ENCODE measurements at regions not wholly inside any gene's neighbourhood (a gene's known extent, or its start where the extent isn't known, plus 50 kb on each side); places are given as distances from the start of the nearest gene placed in this dataset.
"Not testable (repeated sequence)": the region's sequence is repeated elsewhere in the genome, so short reads cannot be mapped to it uniquely, and the experiment has no call there.

DNA sequence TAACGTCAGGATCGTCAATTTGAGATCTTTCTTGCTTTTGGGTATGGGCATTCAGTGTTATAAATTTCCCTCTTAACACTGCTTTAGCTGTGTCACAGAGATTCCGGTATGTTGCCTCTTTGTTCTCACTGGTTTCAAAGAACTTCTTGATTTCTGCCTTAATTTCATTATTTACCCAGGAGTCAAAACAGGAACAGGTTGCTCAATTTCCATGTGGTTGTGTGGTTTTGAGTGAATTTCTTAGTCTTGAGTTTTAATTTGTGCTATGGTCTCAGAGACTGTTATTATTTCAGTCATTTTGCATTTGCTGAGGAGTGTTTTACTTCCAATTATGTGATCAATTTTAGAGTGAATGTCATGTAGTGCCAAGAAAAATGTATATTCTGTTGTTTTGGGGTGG lies 153.1 kb downstream of the PCDH17 start:
- no peak for DNase-seq

GRCh38 chr13:57787058-57787791 lies 155.7 kb downstream of the PCDH17 start:
- DNase-seq = peak in 1 of 2 experiments; percentile 38

DNA sequence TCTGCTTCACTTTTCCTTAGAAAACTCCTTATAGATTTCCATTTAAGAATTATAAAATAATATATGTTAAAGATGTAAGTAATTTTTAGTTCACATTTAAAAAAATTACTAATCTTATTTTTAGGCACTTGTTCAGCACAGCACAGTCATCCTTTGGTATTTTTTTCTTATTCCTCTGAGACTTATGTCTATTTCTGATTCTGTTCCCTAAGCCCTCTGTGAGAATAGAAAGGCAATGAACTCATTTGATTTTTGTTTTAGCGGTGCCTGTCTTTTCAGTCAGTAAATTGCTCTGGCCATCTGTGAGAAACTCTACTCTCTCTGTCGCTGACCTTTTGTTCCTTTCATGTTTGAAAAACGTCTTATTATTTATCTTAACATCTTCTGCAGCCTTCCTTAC lies 168.1 kb downstream of the PCDH17 start:
- no peak for DNase-seq

- no peak for DNase-seq
Measured at GRCh38 chr13:57813651-57814050, 182.1 kb downstream of the PCDH17 start.

DNA sequence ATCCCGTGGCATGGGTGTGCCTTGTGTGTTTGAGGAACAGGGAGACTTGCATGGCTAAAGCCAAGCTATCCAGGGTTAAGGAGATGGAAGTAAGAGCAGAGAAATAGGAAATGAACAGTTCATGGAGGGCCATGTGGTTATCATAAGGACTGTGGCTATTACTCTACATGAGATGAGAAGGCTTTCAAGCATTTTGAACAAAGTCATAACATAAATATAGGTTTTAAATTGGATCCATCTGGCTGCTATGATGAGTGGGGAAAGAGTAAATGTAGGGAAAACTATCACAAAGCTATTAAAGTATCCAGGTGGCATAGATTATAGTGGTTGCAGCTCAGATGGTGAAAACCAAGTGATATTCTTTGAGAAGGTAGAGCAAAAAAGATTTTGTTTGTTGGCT lies 184.1 kb downstream of the PCDH17 start:
- DNase-seq = no peak

- no peak for DNase-seq
Measured at GRCh38 chr13:57820924-57821323, 189.4 kb downstream of the PCDH17 start.

DNA sequence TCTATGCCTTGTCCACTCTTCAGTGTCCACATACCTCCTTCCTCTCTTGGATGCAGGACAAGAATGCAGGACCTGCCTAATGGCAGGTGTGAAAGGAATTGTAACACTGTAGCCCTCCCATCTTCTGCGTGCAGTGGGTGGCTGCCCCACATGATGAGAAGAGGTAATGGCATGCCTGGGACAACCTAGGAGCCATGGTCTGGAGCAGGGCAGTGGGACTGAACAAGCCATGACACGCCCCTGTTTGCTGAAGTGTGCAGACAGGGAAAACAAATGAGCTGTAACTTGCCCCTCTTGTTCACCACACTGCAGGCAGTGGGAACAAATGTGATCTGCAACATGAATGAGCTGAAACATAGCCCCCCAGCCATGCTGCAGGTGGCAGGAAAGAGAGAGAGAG lies 192.2 kb downstream of the PCDH17 start:
- no peak for DNase-seq

DNA sequence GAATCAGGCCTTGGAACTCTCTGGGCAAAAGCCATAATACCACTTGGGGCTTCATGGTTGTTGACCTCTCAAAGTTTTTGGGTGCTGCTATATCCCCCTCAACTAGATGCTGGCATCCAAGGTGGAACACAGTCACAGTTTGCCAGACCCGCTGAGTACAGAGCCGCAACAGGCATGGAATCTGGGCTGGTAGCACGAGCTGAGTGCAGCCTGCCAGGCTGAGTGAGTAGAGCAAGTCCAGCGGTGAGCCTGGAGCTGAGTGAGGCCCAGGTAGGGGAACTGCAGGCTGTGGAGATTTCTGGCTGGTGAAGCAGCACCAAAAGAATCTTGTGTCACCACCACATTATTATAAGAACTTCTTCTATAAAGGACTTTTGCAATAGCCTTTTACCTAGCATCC lies 192.6 kb downstream of the PCDH17 start:
- DNase-seq = no peak

- no peak for DNase-seq
Measured at GRCh38 chr13:57825066-57825465, 193.5 kb downstream of the PCDH17 start.

GRCh38 chr13:57829496-57829895 lies 198.0 kb downstream of the PCDH17 start:
- no peak for DNase-seq

GRCh38 chr13:57832187-57832586 lies 200.6 kb downstream of the PCDH17 start:
- DNase-seq = no peak

- DNase-seq = no peak
Measured at GRCh38 chr13:57837801-57838200, 206.3 kb downstream of the PCDH17 start.

DNA sequence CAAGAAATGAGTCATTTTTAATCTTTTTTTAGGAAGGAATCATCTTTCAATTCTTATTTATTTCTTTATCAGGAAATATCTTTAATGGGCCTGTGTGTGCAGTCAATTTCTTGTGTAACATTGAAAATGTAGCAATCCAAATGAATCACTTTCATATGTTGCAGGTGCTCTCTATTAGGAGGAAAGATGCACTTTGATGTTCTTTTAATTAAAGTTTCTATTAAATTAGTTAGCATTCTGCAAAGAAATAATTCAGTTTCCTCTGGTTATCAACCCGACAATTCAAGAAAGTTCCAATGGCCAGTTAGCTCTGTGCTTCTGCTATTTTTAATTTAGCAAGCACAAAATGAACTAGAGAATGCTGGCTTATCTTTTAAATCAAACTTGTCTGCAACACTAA lies 212.0 kb downstream of the PCDH17 start:
- DNase-seq = no peak

DNA sequence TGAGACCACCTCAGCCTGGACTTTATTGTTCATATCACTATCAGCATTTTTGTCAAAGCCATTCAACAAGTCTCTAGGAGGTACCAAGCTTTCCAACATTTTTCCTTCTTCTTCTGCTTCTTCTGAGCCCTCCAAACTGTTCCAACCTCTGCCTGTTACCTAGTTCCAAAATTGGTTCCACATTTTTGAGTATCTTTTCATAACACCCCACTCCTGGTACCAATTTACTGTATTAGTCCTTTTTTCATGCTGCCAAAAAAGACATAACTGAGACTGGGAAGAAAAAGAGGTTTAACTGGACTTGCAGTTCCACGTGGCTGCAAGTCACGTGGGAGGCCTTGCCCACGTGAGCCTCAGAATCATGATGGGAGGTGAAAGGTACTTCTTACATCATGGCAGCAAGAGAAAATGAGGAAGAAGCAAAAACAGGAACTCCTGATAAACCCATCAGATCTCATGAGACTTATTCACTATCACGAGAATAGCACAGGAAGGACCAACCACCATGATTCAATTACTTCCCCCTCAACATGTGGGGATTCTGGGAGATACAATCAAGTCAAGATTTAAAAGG lies 215.1 kb downstream of the PCDH17 start:
- DNase-seq = no peak

DNA sequence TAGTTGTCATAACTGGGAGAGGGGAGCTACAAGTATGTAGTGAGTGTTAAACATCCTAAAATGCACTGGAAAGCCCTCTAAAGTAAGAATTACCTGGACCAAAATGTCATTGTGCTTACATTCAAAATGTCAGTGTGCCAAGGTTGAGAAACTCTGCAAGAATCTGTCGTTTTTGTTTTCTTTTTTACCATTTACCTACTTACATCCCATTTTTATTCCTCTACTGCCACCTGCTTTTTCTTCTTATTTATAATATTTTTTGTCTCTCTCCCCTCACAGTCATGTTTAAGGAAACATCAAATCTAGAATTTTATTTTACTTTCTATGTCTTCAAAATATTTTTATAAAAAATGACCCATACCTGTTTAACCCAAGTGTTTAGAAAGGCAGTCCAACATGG lies 226.4 kb downstream of the PCDH17 start:
- DNase-seq = no peak

GRCh38 chr13:57858376-57858775 lies 226.8 kb downstream of the PCDH17 start:
- DNase-seq = no peak

DNA sequence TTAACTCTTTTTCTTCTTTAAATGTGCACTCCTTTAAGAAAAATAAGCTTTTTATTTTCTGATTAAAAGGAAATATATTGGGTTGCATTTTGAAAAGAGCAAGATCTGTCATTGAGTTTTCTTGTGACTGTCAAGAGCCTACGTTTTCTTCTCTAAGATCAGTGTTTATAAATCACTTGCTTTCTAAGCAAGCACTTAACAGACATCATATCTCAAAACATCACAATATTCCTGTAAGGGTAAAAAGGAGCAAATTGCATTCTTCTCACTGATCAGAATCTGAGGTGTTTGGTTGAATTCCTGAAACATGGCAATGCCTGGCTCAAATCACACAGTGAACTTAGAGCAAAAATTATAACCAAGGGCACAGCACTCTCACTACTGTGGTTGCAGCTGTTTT lies 231.3 kb downstream of the PCDH17 start:
- no peak for DNase-seq

DNA sequence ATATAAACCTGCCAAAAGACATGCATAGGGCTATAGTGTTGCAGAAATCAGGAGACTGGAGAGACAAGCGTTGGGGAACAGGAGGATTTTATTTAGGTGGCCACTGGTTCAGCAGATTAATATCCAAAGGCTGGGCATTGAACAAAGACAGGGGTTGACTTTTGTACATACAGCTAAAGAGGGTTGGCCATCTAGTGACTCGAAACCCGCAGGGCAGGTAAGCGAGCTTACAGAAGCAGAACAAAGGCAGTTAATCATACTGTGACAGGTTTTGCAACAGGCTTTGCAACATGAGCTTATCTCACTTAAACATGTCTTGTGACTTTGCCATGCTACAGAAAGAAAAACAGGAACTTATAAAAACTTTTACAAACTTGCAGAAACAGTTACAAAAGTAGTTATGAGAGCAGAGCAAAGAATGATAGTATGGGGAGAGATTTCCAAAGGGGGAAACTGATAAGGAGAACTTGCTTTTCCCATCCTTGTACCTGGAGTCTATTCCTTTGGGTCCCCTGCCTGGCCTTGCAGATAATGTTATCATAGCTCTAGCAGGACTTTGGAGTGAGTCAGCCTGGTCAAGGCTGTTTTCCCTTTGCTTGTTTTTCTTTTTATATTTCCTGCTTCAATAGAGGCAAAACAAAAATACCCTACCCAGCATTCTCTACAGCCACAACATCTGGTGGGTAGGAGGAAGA lies 234.2 kb downstream of the PCDH17 start:
- DNase-seq = no peak

DNA sequence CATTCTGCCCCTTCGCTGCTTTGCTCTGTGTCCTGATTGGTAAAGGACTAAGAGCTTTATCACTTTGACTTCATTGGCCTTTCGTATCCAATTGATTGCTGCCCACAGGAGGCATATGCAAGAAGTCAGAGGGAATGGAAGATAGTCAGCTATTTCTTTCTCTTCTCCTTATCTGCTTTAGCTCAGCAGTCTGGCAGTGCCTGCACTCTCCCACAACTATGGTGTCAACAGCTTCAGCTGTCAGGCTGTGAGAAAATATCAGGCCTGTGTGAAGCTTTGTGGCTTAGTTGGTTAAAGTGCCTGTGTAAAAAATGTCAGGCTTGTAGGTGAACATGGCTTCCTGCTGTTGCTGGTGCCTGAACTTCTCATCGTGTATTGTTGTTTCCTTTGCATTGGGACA lies 243.0 kb downstream of the PCDH17 start:
- no peak for DNase-seq

DNA sequence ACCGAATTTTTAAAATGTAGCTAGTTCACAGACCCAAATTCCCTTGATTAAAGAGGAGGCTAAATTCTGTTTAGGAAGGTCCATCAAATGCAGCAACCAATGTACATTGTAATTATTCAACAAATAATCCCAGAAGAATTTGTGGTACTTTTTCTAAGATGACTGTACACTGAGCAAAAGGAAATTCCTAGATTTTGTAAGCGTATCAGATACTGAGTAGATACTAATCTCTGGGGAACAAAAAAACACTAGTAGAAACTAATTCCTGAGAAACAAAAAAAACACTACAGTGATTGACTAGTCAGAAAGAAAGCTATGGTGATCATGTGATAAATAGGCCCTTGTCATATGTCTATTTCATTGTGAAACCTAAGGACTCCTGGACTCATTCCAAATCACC lies 246.1 kb downstream of the PCDH17 start:
- no peak for DNase-seq

GRCh38 chr13:57878291-57878690 lies 246.7 kb downstream of the PCDH17 start:
- DNase-seq = no peak

DNA sequence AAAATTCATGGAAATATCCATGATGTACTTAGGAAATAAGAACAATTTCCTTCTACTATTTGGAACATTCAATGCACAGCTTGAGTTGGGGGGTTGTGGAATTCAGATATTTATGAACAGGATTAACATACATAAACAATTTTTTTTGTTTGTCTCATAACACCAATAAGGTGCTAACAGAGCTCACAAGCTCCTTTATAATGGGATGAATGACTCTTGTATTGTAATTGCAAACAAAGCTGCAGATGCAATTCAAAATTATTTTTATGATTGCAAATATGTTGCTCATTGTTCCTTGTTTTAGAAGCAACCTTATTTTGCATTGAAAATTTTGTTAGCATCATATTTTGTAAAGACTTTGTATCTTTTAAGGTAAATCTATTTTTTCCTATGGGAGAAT lies 265.7 kb downstream of the PCDH17 start:
- DNase-seq = no peak

DNA sequence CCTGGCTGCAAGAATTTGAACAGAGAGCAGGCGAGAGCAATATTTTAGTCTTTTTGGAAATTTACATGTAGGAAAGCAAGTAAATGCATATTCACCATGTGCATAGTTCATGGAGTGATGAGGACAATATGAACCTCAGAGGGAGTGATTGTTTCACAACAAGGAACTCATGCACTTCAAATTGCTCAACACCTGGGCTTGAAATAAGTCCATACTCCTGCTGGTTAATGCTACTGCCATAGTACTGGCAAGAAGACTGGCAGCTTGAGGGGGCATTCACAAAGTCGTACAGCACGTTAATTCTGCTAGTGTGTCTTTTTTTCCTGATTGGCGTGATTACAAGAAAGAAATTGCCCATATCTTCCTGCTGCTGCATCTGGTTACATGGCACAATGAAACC lies 267.6 kb downstream of the PCDH17 start:
- DNase-seq = no peak

DNA sequence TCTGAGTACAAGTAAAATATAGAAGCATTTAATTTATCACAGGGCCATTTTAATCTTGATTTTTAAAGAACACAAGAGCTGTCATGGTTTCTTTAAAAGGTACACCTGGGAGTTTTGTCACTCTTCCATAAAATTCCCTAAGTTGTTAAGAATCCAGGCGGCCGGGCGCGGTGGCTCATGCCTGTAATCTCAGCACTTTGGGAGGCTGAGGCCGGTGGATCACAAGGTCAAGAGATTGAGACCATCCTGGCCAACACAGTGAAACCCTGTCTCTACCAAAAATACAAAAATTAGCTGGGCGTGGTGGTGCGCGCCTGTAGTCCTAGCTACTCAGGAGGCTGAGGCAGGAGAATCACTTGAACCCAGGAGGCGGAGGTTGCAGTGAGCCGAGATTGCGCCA lies 278.3 kb downstream of the PCDH17 start:
- not testable (repeated sequence) for DNase-seq

All from NCI-H1930 (cell line).